WERI-Rb-1 (cell line): ENCODE measurements at regions not wholly inside any gene's neighbourhood (a gene's known extent, or its start where the extent isn't known, plus 50 kb on each side); places are given as distances from the start of the nearest gene placed in this dataset.
"Not testable (repeated sequence)": the region's sequence is repeated elsewhere in the genome, so short reads cannot be mapped to it uniquely, and the experiment has no call there.

Experiments used
- DNase-seq: peaks from one replicate; pipeline ENCODE4 v3.0.0-alpha.2; 2020
- H3K27ac ChIP-seq: fragments of 250-450 bp; sonication (Bioruptor Pico); 2 replicates; pipeline ENCODE4 v1.5.1; 2020; ENCODE audit warnings: mild to moderate bottlenecking, moderate library complexity
- H3K27me3 ChIP-seq: fragments of 250-450 bp; sonication (Bioruptor Pico); 2 replicates; pipeline ENCODE4 v1.5.1; 2021; ENCODE audit warnings: mild to moderate bottlenecking, low read depth, moderate library complexity; ENCODE audit not compliant: insufficient read depth, severe bottlenecking
- H3K36me3 ChIP-seq: fragments of 250-450 bp; sonication (Bioruptor Pico); 2 replicates; pipeline ENCODE4 v1.5.1; 2020; ENCODE audit warnings: mild to moderate bottlenecking, moderate library complexity
- H3K4me3 ChIP-seq: 2 replicates; pipeline ENCODE4 v1.5.1; 2011; ENCODE audit warnings: low read depth, mild to moderate bottlenecking, control low read depth, low read length
- H3K9me3 ChIP-seq: fragments of 250-450 bp; sonication (Bioruptor Pico); 2 replicates; pipeline ENCODE4 v1.5.1; 2021; ENCODE audit warnings: mild to moderate bottlenecking, moderate library complexity; ENCODE audit not compliant: severe bottlenecking
- CTCF ChIP-seq: IDR thresholded peaks from 2 replicates; pipeline ENCODE4 v1.5.1; 2011; ENCODE audit warnings: low read depth, mild to moderate bottlenecking, control low read depth, inconsistent platforms, low read length

- DNase-seq = no peak
- no peaks in the 10 kb centered on the region for H3K27me3 ChIP-seq
- H3K9me3 ChIP-seq = no peaks in the 10 kb centered on the region
- H3K36me3 ChIP-seq = no peaks in the 10 kb centered on the region
- no peak overlapping the region for H3K27ac ChIP-seq
- no peak overlapping the region for H3K4me3 ChIP-seq
- no peak for TF ChIP-seq CTCF
Observed at GRCh38 chr2:52495816-52496215, 1271.8 kb upstream of the CHAC2 start.

DNA sequence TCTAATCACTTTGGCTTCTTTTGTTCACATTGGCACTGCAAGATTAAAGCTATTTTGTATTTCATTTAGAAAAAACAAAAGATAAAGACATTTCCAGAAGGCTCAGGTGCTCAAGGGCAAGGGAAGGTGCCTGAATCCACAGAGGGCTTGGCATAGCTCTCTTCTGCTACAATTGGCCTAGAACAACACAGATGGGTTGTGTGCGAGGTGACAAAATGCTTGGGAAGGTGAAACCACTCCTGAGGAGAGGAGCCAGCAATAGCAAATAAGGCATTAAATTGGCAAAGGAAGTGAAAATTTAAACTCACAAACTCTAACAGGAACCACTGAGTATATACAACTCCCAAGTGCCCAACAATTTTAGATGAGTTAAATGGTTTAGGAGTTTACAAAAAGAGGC is 1290.4 kb upstream of the CHAC2 start:
- no peak for TF ChIP-seq CTCF
- DNase-seq = no peak
- Histone ChIP-seq H3K36me3 (no peaks in the 10 kb centered on the region), H3K4me3 (no peak overlapping the region), H3K27me3 (no peaks in the 10 kb centered on the region), H3K27ac (no peak overlapping the region), H3K9me3 (no peaks in the 10 kb centered on the region)

- Histone ChIP-seq H3K9me3 (no peaks in the 10 kb centered on the region), H3K27me3 (no peaks in the 10 kb centered on the region), H3K4me3 (no peak overlapping the region), H3K27ac (no peak overlapping the region), H3K36me3 (no peaks in the 10 kb centered on the region)
- TF ChIP-seq CTCF = no peak
- DNase-seq = no peak
Observed at GRCh38 chr2:52475590-52475989, 1292.0 kb upstream of the CHAC2 start.

DNA sequence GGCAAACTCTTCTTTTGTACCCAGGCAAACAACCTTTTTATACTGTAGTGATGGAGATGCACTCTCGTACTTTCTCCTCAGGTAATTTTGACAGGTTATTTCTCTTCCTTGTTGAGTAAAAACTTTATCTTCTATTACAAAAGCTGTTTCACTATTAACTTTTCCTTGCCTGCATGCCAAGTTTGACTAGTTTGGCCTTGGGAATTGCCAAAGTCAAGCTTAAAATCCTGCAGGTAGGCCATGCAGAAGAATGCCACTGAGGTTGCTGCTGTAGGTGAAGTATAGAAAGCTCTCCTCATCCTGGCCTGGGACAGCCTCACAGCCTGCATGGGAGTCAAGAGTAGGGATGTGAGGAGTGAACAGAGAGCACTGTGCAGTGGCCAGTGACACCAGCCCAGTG is 1293.5 kb upstream of the CHAC2 start:
- no peak overlapping the region for H3K27ac ChIP-seq

DNA sequence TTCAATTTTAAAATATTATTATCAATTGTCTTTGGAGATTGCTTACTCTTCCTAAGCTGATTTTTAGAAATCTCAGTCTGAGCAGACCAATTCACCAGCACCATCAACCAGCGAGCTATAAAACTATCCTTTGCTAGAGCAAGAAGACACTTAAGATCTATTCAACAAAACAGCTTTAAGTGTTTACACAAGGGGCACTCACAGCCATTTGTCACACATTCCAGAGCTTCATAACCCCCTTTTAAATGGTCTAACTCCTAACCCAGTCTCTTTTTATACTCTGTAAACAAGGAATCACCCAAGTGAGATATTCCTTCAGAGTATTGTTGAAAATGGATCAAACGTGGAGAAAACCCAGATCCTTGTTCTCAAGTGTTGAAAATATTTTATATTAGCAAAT is 1294.1 kb upstream of the CHAC2 start:
- Histone ChIP-seq H3K27ac (no peak overlapping the region), H3K36me3 (no peaks in the 10 kb centered on the region), H3K27me3 (no peaks in the 10 kb centered on the region), H3K4me3 (no peak overlapping the region), H3K9me3 (no peaks in the 10 kb centered on the region)
- no peak for TF ChIP-seq CTCF
- DNase-seq = no peak

More for the DNA sequence above, 1293.5 kb upstream of the CHAC2 start:
- Histone ChIP-seq H3K36me3 (no peaks in the 10 kb centered on the region), H3K9me3 (no peaks in the 10 kb centered on the region), H3K27me3 (no peaks in the 10 kb centered on the region), H3K4me3 (no peak overlapping the region)
- DNase-seq = no peak
- no peak for TF ChIP-seq CTCF

- not testable (repeated sequence) for H3K4me3 ChIP-seq, DNase-seq, H3K27me3 ChIP-seq, H3K27ac ChIP-seq, H3K9me3 ChIP-seq, H3K36me3 ChIP-seq
Observed at GRCh38 chr2:52470457-52470856, 1297.1 kb upstream of the CHAC2 start.
